ENCODE measurements at regions not wholly inside any gene's neighbourhood (a gene's known extent, or its start where the extent isn't known, plus 50 kb on each side); places are given as distances from the start of the nearest gene placed in this dataset.

- ChIA-PET CTCF (interaction anchor here (0.6 kb wide), 1 partner anchor 49 kb away, joined by 4 read pairs; no protein-coding TSS in a partner anchor), POLR2A (ENCODE audit: low non-redundant PET) (no interaction called here)
- no peak overlapping the region for H3K27ac ChIP-seq
- DNase-seq (ENCODE audit: low spot score) = no peak
- TF ChIP-seq CTCF (conservative IDR thresholded peaks at IDR 0.05; ENCODE audit: low read depth) = no peak
Observed at GRCh38 chr16:6216836-6217235, 1115.8 kb upstream of the RBFOX1 start.

GRCh38 chr16:6211644-6212043 is 1114.0 kb upstream of the EEF2KMT start:
- TF ChIP-seq CTCF (conservative IDR thresholded peaks at IDR 0.05; ENCODE audit: low read depth) = no peak
- CTCF ChIA-PET = no interaction called here
- DNase-seq (ENCODE audit: low spot score) = no peak
- H3K27ac ChIP-seq = no peak overlapping the region
- POLR2A ChIA-PET (ENCODE audit: low non-redundant PET) = no interaction called here

GRCh38 chr16:6209355-6209930 is 1111.8 kb upstream of the EEF2KMT start:
- TF ChIP-seq CTCF (conservative IDR thresholded peaks at IDR 0.05; ENCODE audit: low read depth) = no peak
- DNase-seq (ENCODE audit: low spot score) = no peak
- no peak overlapping the region for H3K27ac ChIP-seq
- POLR2A ChIA-PET (ENCODE audit: low non-redundant PET) = no interaction called here
- CTCF ChIA-PET = no interaction called here

GRCh38 chr16:6207580-6207979 is 1110.0 kb upstream of the EEF2KMT start:
- POLR2A ChIA-PET (ENCODE audit: low non-redundant PET) = no interaction called here

GRCh38 chr16:6207124-6207523 is 1109.5 kb upstream of the EEF2KMT start:
- ChIA-PET POLR2A (ENCODE audit: low non-redundant PET) (no interaction called here), CTCF (no interaction called here)
- no peak overlapping the region for H3K27ac ChIP-seq
- TF ChIP-seq CTCF (conservative IDR thresholded peaks at IDR 0.05; ENCODE audit: low read depth) = no peak
- no peak for DNase-seq (ENCODE audit: low spot score)

More at GRCh38 chr16:6207580-6207979, 1110.0 kb upstream of the EEF2KMT start:
- no peak for DNase-seq (ENCODE audit: low spot score)
- TF ChIP-seq CTCF (conservative IDR thresholded peaks at IDR 0.05; ENCODE audit: low read depth) = no peak
- no peak overlapping the region for H3K27ac ChIP-seq
- CTCF ChIA-PET = no interaction called here

- DNase-seq (ENCODE audit: low spot score) = no peak
- CTCF ChIA-PET = no interaction called here
- POLR2A ChIA-PET (ENCODE audit: low non-redundant PET) = no interaction called here
- no peak overlapping the region for H3K27ac ChIP-seq
- no peak for TF ChIP-seq CTCF (conservative IDR thresholded peaks at IDR 0.05; ENCODE audit: low read depth)
Observed at GRCh38 chr16:6206080-6206479, 1108.5 kb upstream of the EEF2KMT start.

- ChIA-PET POLR2A (ENCODE audit: low non-redundant PET) (no interaction called here), CTCF (no interaction called here)
- H3K27ac ChIP-seq = no peak overlapping the region
- no peak for TF ChIP-seq CTCF (conservative IDR thresholded peaks at IDR 0.05; ENCODE audit: low read depth)
- no peak for DNase-seq (ENCODE audit: low spot score)
Observed at GRCh38 chr16:6204945-6205344, 1107.3 kb upstream of the EEF2KMT start.

Data from RWPE1 (cell line).